ENCODE measurements at regions not wholly inside any gene's neighbourhood (a gene's known extent, or its start where the extent isn't known, plus 50 kb on each side); places are given as distances from the start of the nearest gene placed in this dataset.
"Not testable (repeated sequence)": the region's sequence is repeated elsewhere in the genome, so short reads cannot be mapped to it uniquely, and the experiment has no call there.

DNA sequence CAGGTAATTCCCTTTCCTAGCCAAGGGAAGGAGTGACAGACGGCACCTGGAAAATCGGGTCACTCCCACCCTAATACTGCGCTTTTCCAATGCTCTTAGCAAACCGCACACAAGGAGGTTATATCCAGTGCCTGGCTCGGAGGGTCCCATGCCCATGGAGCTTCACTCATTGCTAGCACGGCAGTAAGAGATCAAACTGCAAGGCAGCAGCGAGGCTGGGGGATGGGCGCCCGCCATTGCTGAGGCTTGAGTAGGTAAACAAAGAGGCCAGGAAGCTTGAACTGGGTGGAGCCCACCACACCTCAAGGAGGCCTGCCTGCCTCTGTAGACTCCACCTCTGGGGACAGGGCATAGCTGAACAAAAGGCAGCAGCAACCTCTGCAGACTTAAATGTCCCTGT is 86.8 kb upstream of the DIAPH2 start:
- TF ChIP-seq, protein P1, sequence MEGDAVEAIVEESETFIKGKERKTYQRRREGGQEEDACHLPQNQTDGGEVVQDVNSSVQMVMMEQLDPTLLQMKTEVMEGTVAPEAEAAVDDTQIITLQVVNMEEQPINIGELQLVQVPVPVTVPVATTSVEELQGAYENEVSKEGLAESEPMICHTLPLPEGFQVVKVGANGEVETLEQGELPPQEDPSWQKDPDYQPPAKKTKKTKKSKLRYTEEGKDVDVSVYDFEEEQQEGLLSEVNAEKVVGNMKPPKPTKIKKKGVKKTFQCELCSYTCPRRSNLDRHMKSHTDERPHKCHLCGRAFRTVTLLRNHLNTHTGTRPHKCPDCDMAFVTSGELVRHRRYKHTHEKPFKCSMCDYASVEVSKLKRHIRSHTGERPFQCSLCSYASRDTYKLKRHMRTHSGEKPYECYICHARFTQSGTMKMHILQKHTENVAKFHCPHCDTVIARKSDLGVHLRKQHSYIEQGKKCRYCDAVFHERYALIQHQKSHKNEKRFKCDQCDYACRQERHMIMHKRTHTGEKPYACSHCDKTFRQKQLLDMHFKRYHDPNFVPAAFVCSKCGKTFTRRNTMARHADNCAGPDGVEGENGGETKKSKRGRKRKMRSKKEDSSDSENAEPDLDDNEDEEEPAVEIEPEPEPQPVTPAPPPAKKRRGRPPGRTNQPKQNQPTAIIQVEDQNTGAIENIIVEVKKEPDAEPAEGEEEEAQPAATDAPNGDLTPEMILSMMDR (IDR thresholded peaks at IDR 0.05): not testable (repeated sequence)
- TF ChIP-seq, protein P2, sequence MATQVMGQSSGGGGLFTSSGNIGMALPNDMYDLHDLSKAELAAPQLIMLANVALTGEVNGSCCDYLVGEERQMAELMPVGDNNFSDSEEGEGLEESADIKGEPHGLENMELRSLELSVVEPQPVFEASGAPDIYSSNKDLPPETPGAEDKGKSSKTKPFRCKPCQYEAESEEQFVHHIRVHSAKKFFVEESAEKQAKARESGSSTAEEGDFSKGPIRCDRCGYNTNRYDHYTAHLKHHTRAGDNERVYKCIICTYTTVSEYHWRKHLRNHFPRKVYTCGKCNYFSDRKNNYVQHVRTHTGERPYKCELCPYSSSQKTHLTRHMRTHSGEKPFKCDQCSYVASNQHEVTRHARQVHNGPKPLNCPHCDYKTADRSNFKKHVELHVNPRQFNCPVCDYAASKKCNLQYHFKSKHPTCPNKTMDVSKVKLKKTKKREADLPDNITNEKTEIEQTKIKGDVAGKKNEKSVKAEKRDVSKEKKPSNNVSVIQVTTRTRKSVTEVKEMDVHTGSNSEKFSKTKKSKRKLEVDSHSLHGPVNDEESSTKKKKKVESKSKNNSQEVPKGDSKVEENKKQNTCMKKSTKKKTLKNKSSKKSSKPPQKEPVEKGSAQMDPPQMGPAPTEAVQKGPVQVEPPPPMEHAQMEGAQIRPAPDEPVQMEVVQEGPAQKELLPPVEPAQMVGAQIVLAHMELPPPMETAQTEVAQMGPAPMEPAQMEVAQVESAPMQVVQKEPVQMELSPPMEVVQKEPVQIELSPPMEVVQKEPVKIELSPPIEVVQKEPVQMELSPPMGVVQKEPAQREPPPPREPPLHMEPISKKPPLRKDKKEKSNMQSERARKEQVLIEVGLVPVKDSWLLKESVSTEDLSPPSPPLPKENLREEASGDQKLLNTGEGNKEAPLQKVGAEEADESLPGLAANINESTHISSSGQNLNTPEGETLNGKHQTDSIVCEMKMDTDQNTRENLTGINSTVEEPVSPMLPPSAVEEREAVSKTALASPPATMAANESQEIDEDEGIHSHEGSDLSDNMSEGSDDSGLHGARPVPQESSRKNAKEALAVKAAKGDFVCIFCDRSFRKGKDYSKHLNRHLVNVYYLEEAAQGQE (IDR thresholded peaks at IDR 0.05; ENCODE audit: insufficient read depth in 1 of 2, low read depth in 2 of 2, low read length in 1 of 2): not testable (repeated sequence)
- TF ChIP-seq POLR2AphosphoS5 (IDR thresholded peaks at IDR 0.05; ENCODE audit: low read depth, low read length): not testable (repeated sequence)

All from Panc1 (cell line).